ENCODE measurements at regions not wholly inside any gene's neighbourhood (a gene's known extent, or its start where the extent isn't known, plus 50 kb on each side); places are given as distances from the start of the nearest gene placed in this dataset.

DNA sequence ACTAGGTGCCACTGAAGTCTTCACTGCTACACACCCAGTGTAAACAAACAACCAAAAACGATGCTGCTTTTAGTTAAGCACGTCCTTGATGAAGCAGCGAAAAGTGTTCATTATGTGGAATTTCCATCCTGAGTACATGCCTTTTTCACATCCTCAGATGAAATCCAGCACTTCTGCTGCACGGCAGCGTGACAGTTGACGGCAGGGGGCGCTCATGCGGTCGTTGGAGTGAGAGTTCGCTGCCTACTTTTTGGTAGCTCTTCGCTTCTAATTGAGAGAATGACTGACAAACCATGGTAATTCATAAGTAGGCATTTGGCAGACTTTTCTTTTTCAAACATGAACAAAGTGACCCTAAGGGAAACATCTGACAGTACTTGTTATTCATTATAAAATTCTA is 1124.9 kb downstream of the EFNB2 start:
- no peak for TF ChIP-seq POLR2AphosphoS5 (IDR thresholded peaks at IDR 0.05; ENCODE audit: low read depth, low read length)
- TF ChIP-seq TAF1 (IDR thresholded peaks at IDR 0.05; ENCODE audit: low read depth, low read length): no peak
- TF ChIP-seq POLR2A (IDR thresholded peaks at IDR 0.05; ENCODE audit: low read depth, low read length): no peak
- no peak for TF ChIP-seq SPI1 (IDR thresholded peaks at IDR 0.05; ENCODE audit: low read depth, low read length)
- TF ChIP-seq POU2F2 (IDR thresholded peaks at IDR 0.05; ENCODE audit: low read depth, low read length): no peak

All from GM12891 (cell line).